ENCODE measurements at regions not wholly inside any gene's neighbourhood (a gene's known extent, or its start where the extent isn't known, plus 50 kb on each side); places are given as distances from the start of the nearest gene placed in this dataset.
"Not testable (repeated sequence)": the region's sequence is repeated elsewhere in the genome, so short reads cannot be mapped to it uniquely, and the experiment has no call there.

DNA sequence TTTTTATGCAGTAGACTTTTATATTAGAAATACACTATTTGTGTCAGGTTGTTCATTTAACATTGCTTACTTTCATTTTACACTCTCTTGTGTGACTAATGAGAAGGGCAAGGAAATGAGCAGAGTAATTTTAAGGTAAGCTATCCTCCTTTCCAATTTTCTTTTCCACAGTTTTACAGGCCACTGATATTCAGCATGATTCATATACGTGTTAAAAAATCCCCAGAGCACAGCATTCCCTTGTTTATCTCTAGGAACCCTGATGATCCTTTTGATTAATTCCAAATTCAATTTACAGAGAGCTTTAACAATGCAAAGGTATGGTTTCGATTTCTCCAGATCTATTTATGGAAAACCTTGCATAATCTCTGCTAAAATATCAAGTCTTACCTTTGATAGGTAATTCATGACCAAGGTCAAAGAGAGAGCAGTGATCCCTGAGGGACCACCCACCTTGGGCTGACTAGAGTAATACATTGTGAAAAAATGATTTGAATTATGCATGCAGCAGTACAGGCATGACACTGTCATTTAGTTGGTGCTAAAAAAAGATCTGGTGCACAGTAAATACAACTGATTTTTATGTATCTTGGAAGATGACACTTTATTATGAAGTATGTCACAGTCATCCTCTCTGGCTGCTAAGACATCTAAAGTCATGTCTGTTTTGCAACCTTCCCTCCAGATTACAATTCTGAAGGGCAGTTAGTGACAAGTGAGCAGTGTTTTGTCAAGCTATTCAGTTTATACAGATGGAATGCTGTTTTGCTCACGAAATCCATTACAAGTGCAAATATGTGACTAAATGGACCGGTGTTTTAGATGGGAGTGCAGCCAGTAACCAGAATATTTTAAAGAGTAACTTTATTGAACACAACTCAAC is 736.6 kb downstream of the EPHA7 start:
- no TSS peak for BruUV-seq (replicated peaks)
- Histone ChIP-seq H3K9me2 (replicated peaks; ENCODE audit: low read length) (no peaks in the 10 kb centered on the region), H3K79me2 (ENCODE audit: low read length) (no peaks in the 10 kb centered on the region), H2AFZ (ENCODE audit: low read length) (no peak overlapping the region), H3K4me2 (ENCODE audit: low read length) (peak overlapping the region; percentile 57), H3K4me3 (ENCODE audit: low read length) (no peak overlapping the region), H3K27me3 (ENCODE audit: low read length) (no peaks in the 10 kb centered on the region), H3K27ac (ENCODE audit: low read length) (peak overlapping the region; percentile 64), H3K36me3 (ENCODE audit: low read depth, low read length) (no peaks in the 10 kb centered on the region), H3K4me1 (ENCODE audit: insufficient read depth, low read length) (peaks cover 26% of the 10 kb centered on the region), H3K9me3 (ENCODE audit: low read length) (no peaks in the 10 kb centered on the region), H3F3A (ENCODE audit: low read length, unreplicated experiment) (no peaks in the 10 kb centered on the region), H3K9ac (ENCODE audit: low read length) (no peak overlapping the region), H4K20me1 (ENCODE audit: low read length) (no peaks in the 10 kb centered on the region)
- intact Hi-C loops (cut with micrococcal nuclease): loop anchor here (5.0 kb wide), 1 partner anchor 95 kb away; no protein-coding TSS in a partner anchor
- ChIA-PET POLR2A (ENCODE audit: unreplicated experiment) (no interaction called here), CTCF (no interaction called here)
- ATAC-seq: peak; percentile 62
- TF ChIP-seq EZH2phosphoT487 (IDR thresholded peaks at IDR 0.05; ENCODE audit: borderline replicate concordance, low read length): no peak
- TF ChIP-seq EZH2 (IDR thresholded peaks at IDR 0.05; ENCODE audit: low read length, unreplicated experiment): no peak
- TF ChIP-seq, protein P1, sequence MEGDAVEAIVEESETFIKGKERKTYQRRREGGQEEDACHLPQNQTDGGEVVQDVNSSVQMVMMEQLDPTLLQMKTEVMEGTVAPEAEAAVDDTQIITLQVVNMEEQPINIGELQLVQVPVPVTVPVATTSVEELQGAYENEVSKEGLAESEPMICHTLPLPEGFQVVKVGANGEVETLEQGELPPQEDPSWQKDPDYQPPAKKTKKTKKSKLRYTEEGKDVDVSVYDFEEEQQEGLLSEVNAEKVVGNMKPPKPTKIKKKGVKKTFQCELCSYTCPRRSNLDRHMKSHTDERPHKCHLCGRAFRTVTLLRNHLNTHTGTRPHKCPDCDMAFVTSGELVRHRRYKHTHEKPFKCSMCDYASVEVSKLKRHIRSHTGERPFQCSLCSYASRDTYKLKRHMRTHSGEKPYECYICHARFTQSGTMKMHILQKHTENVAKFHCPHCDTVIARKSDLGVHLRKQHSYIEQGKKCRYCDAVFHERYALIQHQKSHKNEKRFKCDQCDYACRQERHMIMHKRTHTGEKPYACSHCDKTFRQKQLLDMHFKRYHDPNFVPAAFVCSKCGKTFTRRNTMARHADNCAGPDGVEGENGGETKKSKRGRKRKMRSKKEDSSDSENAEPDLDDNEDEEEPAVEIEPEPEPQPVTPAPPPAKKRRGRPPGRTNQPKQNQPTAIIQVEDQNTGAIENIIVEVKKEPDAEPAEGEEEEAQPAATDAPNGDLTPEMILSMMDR (conservative IDR thresholded peaks at IDR 0.05; ENCODE audit: low read depth, low read length): no peak
- DNase-seq: peak; percentile 68

DNA sequence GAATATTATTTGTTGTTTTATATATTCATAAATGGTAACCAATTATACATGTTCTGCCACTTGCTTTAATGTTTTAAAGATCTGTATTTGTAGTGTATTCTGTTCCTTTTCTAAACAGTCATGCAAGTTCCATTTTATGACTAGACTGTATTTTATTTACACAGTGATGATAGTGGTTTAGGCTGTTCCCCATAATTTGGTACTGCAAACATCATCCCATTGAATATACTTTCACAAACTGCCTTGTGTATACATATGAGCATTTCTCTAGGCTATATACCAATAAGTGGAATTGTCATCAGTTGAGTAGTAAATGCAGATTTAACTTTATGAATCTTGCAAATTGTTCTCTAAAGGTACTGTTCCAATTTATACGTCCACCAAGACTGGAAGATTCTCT is 738.0 kb downstream of the EPHA7 start:
- H3K79me2 ChIP-seq (ENCODE audit: low read length): no peaks in the 10 kb centered on the region
- no peaks in the 10 kb centered on the region for H3K27me3 ChIP-seq (ENCODE audit: low read length)
- no peak overlapping the region for H3K4me3 ChIP-seq (ENCODE audit: low read length)
- peak overlapping the region; percentile 44 for H3K27ac ChIP-seq (ENCODE audit: low read length)
- peaks cover 26% of the 10 kb centered on the region for H3K4me1 ChIP-seq (ENCODE audit: insufficient read depth, low read length)
- H3K9ac ChIP-seq (ENCODE audit: low read length): no peak overlapping the region
- no peak overlapping the region for H3K4me2 ChIP-seq (ENCODE audit: low read length)
- no peaks in the 10 kb centered on the region for H4K20me1 ChIP-seq (ENCODE audit: low read length)
- no peaks in the 10 kb centered on the region for H3K9me2 ChIP-seq (replicated peaks; ENCODE audit: low read length)
- DNase-seq (peak; percentile 49), ATAC-seq (peak; percentile 82)
- H3K9me3 ChIP-seq (ENCODE audit: low read length): no peaks in the 10 kb centered on the region
- no peaks in the 10 kb centered on the region for H3K36me3 ChIP-seq (ENCODE audit: low read depth, low read length)
- H3F3A ChIP-seq (ENCODE audit: low read length, unreplicated experiment): no peaks in the 10 kb centered on the region
- ChIA-PET POLR2A (ENCODE audit: unreplicated experiment) (no interaction called here), CTCF (no interaction called here)
- TF ChIP-seq, protein P1 (conservative IDR thresholded peaks at IDR 0.05; ENCODE audit: low read depth, low read length): no peak
- no peak for TF ChIP-seq EZH2phosphoT487 (IDR thresholded peaks at IDR 0.05; ENCODE audit: borderline replicate concordance, low read length)
- no peak for TF ChIP-seq EZH2 (IDR thresholded peaks at IDR 0.05; ENCODE audit: low read length, unreplicated experiment)
- no TSS peak for BruUV-seq (replicated peaks)
- intact Hi-C loops (cut with micrococcal nuclease): loop anchor here (1.0 to 5.0 kb wide), 2 partner anchors 82 to 96 kb away; no protein-coding TSS in a partner anchor
- no peak overlapping the region for H2AFZ ChIP-seq (ENCODE audit: low read length)

DNA sequence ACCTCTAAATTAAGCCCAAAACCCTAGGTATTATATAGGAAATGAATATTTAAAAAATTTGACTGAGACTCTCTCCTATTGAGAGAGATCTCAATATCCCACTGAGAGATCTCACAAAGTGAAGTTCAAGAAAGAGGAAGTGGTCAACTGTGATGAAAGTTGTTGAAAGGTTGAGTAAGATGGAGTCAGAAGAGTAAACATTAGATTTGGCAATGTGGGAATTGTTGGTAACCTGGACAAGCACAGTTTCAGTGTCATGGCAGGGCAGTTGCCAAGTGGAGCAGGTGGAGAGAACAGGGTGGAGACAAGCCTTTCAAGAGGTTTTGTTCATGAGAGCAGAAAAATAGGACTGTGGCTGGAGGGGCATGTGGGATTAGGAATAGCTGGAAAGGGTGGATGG is 747.9 kb downstream of the EPHA7 start:
- BruUV-seq (replicated peaks); H3K4me3 ChIP-seq (ENCODE audit: low read length); H3K36me3 ChIP-seq (ENCODE audit: low read depth, low read length); H4K20me1 ChIP-seq (ENCODE audit: low read length); H3F3A ChIP-seq (ENCODE audit: low read length, unreplicated experiment); H3K4me2 ChIP-seq (ENCODE audit: low read length); H2AFZ ChIP-seq (ENCODE audit: low read length); H3K27me3 ChIP-seq (ENCODE audit: low read length); H3K4me1 ChIP-seq (ENCODE audit: insufficient read depth, low read length); POLR2A ChIA-PET (ENCODE audit: unreplicated experiment); H3K79me2 ChIP-seq (ENCODE audit: low read length); H3K9me3 ChIP-seq (ENCODE audit: low read length); CTCF ChIA-PET; H3K9ac ChIP-seq (ENCODE audit: low read length); H3K9me2 ChIP-seq (replicated peaks; ENCODE audit: low read length); intact Hi-C loops (cut with micrococcal nuclease): not testable (repeated sequence)
- peak overlapping the region; percentile 43 for H3K27ac ChIP-seq (ENCODE audit: low read length)
- peak; percentile 57 for DNase-seq
- peak; percentile 53 for ATAC-seq

Data from PC-3 (cell line).